ENCODE measurements at regions not wholly inside any gene's neighbourhood (a gene's known extent, or its start where the extent isn't known, plus 50 kb on each side); places are given as distances from the start of the nearest gene placed in this dataset.

DNA sequence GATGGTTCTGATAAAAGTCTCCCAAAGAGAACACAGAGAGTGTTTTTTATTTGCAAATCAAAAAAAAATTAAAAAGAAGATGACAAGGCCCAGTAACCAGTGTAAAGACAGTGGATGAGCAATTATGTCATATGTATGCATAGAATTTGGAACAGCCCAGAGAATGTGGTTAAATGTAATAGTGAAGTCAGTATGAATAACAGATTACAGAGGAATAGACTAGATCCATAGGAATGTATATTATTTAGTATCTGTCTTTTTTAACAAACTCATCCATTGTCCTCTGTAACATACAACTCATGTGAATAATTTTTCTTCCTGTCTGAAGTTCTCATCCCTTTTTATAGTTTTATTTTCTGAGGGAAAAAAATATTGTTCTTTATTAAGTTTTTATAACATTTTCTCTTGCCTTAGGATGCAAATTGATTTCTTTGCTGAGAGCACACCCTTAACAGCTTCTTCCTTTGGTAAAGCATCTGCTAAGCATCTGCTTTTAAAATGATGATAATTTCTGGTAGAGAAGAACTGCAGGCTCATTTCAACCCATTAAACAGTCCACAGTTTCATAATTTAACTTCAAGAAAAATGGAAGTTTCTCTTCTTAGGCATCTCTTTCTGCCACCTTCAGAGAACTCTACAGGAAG lies 266.5 kb upstream of the MTNR1B start:
- DNase-seq, result no peak

DNA sequence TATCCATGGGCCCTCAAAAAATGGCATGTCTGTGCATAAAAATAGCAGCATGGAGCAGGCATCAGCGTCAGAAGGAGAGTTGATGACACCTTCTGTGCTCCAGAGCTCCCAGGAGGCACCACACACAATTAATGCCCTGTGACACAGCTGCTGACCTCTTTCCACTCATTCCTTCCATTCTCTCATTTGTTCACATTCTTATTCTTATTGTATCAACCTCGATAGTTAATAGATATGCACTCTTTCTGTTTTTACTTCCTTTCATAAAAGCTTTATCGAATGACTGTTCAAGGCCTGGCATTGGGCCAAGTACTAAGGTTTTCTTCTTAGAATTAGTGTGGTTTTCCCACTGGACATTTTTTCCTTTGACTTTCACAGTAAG lies 266.0 kb upstream of the MTNR1B start:
- no peak for DNase-seq

DNA sequence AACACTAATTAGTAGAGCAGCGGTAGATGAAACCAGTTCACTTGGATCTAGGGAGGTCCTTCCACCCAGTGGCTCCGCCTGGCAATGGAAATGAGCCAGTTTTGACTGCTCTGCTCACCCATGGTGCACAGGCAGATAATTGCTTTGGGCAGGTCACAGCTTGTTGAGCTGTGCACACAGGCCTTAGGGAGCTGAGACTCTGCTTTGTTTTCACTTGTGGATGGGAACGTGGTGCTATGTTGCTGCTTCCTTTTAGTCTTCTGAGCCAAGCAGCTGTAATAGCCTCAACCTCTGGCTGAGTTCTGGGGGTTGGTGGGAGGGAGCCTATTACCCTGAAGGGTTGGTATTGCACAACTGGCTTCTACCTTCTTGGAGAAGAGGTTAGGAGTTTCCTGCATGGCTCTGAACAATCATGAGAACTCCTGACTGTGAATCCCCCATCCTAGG lies 262.3 kb upstream of the MTNR1B start:
- peak; percentile 7 for DNase-seq

DNA sequence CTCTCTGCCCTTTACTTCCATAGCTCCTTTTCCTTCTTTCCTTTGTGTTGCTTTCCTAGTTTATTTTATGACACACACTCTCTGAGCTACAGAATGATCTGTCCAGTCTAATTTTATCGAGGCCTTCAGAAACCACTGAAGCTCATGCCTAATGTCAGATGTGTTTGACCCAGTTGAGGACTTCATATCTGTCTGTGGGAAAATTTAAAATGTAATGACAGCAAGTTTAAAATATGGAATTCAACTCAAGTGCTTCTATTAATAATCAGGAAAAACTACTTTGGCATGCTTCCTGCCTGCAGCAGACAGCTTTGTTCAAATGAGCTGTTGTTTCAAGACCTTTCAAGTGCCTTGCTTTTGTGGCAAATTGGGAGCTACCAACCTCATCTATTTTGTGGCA lies 261.8 kb upstream of the MTNR1B start:
- DNase-seq, result peak; percentile 14

GRCh38 chr11:92709329-92709728 lies 260.1 kb upstream of the MTNR1B start:
- no peak for DNase-seq

DNA sequence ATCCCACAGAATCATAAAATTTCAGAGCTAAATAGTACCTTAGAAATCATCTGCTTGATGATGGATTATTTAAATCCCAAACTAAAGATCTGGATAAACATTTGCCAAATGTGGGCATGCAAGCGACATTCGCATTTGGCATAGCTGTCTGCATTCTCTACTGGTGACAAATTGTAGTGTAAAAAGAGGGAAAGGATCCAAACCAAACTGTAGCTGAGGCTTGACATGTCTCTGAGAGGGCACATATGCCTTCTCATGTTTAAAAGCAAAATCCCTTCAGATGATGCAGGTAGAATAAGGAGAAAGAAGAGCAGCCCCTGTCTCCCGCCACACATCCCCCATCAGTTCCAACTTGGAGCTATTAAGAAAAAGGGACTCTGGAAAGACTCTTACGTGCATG lies 257.5 kb upstream of the MTNR1B start:
- no peak for DNase-seq

DNA sequence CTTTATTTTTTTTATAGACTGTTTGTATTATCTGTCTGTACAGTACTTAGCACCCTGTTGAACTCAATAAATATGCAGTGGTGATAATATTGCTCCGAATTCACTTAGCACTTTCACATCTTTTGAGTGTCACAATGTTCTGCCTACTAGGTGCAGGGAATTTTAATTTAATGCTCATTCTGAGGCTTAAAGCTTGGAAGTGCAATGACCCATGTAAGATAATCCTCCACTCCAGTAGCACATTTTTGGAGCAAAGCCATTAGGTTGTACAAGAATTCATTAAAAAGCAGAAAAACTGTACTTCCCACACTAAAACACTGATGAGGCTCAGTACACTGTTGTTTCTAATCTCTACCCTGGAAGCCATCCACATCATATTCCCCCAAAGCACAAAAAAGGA lies 255.3 kb upstream of the MTNR1B start:
- DNase-seq, result no peak

GRCh38 chr11:92717240-92717639 lies 252.2 kb upstream of the MTNR1B start:
- DNase-seq, result no peak

DNA sequence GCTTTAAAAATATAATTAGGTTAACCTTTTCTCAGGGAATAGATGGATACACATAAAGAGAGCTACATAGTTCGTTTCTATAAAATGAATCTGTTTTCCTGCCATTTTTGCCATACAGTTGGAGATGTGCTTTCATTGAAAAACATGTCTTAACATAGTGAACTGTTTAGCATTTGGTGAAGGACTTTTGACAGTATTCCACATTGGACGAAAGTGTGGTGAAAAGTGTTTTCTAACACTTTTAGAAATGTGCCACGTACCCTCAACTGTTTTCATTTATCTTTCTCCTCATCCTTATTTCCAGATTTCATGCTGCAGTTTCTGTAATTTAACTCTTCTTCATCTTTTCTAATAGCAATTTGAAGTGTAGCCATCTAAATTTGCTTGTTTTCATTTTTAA lies 249.1 kb upstream of the MTNR1B start:
- no peak for DNase-seq

DNA sequence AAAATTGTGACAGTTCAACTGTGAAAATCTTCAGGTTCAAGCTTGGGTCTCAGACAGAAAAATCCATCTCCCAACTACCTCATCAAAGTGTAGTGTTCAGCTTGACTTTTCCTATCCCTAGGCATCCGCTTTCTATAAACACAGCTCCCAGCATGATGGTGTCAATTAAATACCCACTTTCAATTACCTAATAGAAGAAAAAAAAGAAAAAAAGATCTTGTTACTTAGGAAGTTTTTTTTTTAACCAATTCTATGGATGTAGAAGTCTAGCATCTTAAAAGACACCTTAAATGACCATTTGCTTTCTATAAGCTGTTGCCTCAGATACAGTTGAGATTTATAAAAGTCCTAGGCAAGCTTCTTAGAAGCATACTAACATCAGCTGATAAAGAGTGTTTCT lies 244.1 kb upstream of the MTNR1B start:
- no peak for DNase-seq

DNA sequence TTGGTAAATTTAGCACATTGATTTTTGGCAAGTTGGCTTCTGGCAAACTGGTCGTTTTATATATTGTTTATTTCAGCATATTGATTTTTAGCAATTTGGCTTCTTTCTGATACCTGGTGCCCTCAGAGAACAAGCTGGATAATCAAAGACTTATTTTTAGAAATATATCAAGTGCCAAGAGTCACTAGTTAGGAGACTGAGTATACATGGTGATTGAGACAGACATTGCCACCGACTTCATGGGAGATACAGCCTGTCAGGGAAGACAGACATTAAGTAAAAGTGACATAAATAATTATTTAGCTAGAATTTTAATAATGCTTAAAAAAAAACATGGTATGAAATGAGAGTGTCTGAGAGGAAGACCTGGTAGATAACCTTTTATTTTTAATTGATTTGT lies 242.3 kb upstream of the MTNR1B start:
- no peak for DNase-seq

- DNase-seq, result no peak
Measured at GRCh38 chr11:92727769-92728168, 241.7 kb upstream of the MTNR1B start.

GRCh38 chr11:92728628-92729027 lies 240.8 kb upstream of the MTNR1B start:
- DNase-seq, result no peak

GRCh38 chr11:92735039-92735438 lies 234.4 kb upstream of the MTNR1B start:
- DNase-seq, result no peak

- no peak for DNase-seq
Measured at GRCh38 chr11:92738276-92738675, 231.2 kb upstream of the MTNR1B start.

DNA sequence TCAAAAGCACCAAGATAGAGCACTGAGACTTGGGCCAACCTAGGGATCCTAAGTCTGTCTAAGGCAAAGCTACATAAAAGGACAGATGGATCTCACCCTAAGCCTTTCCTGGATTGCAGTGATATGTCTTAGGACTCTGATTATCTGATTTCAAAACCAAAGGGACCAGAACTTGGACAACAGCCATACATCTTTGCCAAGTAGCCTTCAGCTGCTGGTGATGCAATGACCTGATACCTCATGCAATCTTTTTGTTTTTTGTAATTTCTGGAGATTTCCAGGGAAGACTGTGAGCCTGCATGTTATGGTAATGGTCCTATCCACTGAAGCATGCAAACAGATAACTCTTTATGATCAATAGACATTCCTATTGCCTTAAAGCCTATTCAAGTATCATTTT lies 230.4 kb upstream of the MTNR1B start:
- no peak for DNase-seq

DNA sequence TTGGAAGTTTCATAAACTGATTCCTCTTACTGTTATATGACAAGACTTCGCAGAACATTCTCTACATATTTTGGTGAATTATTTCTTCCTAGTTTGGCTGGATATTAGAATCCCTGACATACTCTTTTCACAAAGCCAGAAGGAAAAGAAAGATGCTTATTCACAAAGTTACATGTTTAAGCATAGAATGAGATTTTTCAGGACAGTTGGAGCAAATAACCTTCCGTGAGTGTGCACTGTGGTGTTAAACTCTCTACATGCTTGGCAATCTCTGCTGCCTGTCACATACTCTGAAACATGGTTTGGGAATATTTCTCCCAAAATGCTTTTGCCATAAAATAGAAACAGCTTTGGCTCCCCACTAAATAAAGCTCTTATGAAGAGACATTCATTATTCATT lies 230.0 kb upstream of the MTNR1B start:
- DNase-seq, result no peak

- no peak for DNase-seq
Measured at GRCh38 chr11:92740276-92740675, 229.2 kb upstream of the MTNR1B start.

DNA sequence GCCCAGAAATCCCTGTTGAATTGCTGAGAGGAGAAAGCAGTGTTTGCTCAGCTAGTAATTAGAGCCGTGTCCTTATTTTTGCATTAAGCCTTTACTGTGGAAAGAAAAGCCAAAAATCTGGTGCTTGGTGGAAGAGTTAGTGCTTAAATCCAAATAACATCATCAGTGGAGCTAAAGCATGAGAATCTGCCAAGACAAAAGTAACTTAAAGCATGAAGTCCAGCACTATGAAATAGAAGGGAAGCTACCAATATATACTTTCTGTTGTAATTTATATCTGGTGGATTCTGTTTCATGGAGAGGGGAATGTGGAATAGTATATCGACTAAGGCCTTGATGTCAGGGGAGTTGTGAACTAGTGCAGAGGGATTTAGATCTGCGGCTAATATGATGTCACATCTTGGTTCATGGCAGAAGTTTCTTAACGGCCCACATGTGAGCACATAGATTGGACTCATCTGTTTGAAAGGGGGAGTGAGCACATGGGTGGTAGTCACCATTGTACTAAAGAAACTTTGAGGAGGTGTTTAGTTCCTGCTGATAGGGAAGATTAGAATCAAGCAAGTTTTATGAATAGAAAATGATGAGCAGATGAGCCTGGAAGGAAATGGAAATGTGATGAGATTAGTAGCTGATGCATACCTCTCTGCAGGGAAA lies 224.4 kb upstream of the MTNR1B start:
- no peak for DNase-seq

GRCh38 chr11:92750794-92751193 lies 218.7 kb upstream of the MTNR1B start:
- DNase-seq, result no peak

GRCh38 chr11:92751594-92751993 lies 217.9 kb upstream of the MTNR1B start:
- no peak for DNase-seq

GRCh38 chr11:92752122-92752521 lies 217.3 kb upstream of the MTNR1B start:
- no peak for DNase-seq

DNA sequence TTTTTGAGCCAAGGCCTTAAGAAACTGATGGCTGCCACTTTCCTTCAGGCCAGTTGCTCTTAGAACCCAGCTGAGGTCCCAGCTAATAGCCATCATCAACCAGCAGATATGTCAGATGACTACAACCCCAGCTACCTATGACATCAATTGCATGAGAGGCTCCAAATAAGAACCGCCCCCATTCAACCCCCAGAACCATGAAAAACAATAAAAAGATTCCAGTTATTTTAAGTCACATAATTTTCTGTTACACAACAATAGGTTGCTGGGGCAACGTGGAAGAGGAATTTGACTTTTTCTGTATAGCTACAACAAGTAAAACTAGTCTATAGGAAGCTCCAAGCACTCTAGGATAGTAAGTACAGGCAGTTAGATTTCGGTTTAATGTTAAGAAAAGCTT lies 216.3 kb upstream of the MTNR1B start:
- DNase-seq, result no peak

DNA sequence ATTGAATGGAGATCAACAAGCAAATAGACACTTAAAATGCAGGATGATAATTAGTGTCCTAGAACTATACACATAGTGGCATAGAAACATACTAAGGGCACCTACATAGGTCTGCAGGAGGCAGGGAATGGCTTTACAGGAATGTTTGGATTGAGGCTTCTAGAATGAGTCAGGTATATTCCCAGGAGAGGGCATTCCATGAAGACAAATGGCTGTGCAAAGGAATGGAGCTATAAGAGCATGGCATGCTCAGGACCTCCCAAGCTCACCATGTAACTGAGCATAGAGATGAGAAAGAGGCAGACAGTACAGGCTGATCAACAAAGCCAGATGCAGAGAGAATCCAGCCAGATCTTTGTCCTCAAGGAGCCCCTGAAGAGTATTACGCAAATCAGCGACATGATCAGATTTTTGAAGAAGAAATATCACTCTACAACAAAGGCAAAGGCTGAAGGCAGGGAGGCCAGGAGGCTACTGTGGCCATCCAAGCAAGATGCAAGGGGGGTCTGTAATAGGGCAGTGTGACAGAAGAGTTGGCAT lies 211.1 kb upstream of the MTNR1B start:
- DNase-seq, result no peak
